ENCODE measurements at regions not wholly inside any gene's neighbourhood (a gene's known extent, or its start where the extent isn't known, plus 50 kb on each side); places are given as distances from the start of the nearest gene placed in this dataset.
A peak's percentile ranks its signal among the peaks of the same experiment; 100 is the strongest.

- no peak for DNase-seq (ENCODE audit: low read depth, low spot score)
Measured at GRCh38 chr7:30212701-30213111, 71.7 kb upstream of the ZNRF2 start.

GRCh38 chr7:30213637-30214036 lies 70.8 kb upstream of the ZNRF2 start:
- no peak for DNase-seq (ENCODE audit: low read depth, low spot score)

- DNase-seq (ENCODE audit: low read depth, low spot score), result no peak
Measured at GRCh38 chr7:30214651-30215137, 69.7 kb upstream of the ZNRF2 start.

GRCh38 chr7:30221764-30222163 lies 62.6 kb upstream of the ZNRF2 start:
- DNase-seq (ENCODE audit: low read depth, low spot score), result no peak

- no peak for DNase-seq (ENCODE audit: low read depth, low spot score)
Measured at GRCh38 chr7:30222515-30223215, 61.7 kb upstream of the ZNRF2 start.

- no peak for DNase-seq (ENCODE audit: low read depth, low spot score)
Measured at GRCh38 chr7:30223896-30224295, 60.5 kb upstream of the ZNRF2 start.

- no peak for DNase-seq (ENCODE audit: low read depth, low spot score)
Measured at GRCh38 chr7:30224511-30225062, 59.8 kb upstream of the ZNRF2 start.

- no peak for DNase-seq (ENCODE audit: low read depth, low spot score)
Measured at GRCh38 chr7:30225863-30226613, 58.4 kb upstream of the ZNRF2 start.

GRCh38 chr7:30226614-30227268 lies 57.7 kb upstream of the ZNRF2 start:
- DNase-seq (ENCODE audit: low read depth, low spot score), result peak; percentile 33

- DNase-seq (ENCODE audit: low read depth, low spot score), result no peak
Measured at GRCh38 chr7:30231271-30231670, 53.1 kb upstream of the ZNRF2 start.

GRCh38 chr7:30232391-30232790 lies 52.0 kb upstream of the ZNRF2 start:
- no peak for DNase-seq (ENCODE audit: low read depth, low spot score)
